ENCODE measurements at regions not wholly inside any gene's neighbourhood (a gene's known extent, or its start where the extent isn't known, plus 50 kb on each side); places are given as distances from the start of the nearest gene placed in this dataset.
"Not testable (repeated sequence)": the region's sequence is repeated elsewhere in the genome, so short reads cannot be mapped to it uniquely, and the experiment has no call there.

DNA sequence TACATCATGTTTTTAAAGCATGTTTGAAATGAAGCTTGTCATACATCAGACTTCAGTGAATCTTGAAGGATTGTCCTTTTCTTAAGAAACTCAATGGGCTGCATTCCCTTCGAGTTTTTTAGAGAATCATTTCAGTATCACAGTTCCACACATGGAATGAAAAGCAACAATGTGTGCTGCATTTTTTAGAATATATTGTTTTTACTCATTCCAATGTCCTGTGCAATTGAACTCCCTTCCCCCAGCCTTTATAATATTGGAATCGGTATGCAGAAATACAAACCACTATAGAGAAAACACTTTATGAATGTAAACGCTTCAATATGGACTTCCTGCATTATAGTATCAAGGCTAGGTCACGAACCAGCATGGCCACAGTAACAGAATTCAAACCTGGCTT is 634.4 kb downstream of the GATA3 start:
- Histone ChIP-seq H3K27me3 (ENCODE audit: control insufficient read depth in 4 of 4, insufficient read depth in 4 of 4, low read length in 3 of 4) (no peaks in the 10 kb centered on the region), H3K36me3 (ENCODE audit: control insufficient read depth in 4 of 4, insufficient read depth in 3 of 4, low read depth in 1 of 4, low read length in 3 of 4) (no peaks in the 10 kb centered on the region), H3K27ac (ENCODE audit: low read depth in 1 of 2, low read length in 2 of 2) (no peak overlapping the region), H3K4me3 (ENCODE audit: low read depth in 1 of 3, low read length in 3 of 3) (no peak overlapping the region), H3K9me3 (ENCODE audit: control insufficient read depth in 4 of 4, low read length in 3 of 4) (no peaks in the 10 kb centered on the region), H3K4me1 (ENCODE audit: control insufficient read depth in 4 of 4, insufficient read depth in 4 of 4, low read length in 3 of 4) (no peaks in the 10 kb centered on the region), H3K9ac (ENCODE audit: low read depth in 1 of 2, low read length in 2 of 2) (no peak overlapping the region)
- no peak for TF ChIP-seq SP1 (IDR thresholded peaks at IDR 0.05)
- TF ChIP-seq, protein P1, sequence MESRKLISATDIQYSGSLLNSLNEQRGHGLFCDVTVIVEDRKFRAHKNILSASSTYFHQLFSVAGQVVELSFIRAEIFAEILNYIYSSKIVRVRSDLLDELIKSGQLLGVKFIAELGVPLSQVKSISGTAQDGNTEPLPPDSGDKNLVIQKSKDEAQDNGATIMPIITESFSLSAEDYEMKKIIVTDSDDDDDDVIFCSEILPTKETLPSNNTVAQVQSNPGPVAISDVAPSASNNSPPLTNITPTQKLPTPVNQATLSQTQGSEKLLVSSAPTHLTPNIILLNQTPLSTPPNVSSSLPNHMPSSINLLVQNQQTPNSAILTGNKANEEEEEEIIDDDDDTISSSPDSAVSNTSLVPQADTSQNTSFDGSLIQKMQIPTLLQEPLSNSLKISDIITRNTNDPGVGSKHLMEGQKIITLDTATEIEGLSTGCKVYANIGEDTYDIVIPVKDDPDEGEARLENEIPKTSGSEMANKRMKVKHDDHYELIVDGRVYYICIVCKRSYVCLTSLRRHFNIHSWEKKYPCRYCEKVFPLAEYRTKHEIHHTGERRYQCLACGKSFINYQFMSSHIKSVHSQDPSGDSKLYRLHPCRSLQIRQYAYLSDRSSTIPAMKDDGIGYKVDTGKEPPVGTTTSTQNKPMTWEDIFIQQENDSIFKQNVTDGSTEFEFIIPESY (IDR thresholded peaks at IDR 0.05), result no peak
- TF ChIP-seq YY1 (IDR thresholded peaks at IDR 0.05), result no peak
- TF ChIP-seq, protein P2, sequence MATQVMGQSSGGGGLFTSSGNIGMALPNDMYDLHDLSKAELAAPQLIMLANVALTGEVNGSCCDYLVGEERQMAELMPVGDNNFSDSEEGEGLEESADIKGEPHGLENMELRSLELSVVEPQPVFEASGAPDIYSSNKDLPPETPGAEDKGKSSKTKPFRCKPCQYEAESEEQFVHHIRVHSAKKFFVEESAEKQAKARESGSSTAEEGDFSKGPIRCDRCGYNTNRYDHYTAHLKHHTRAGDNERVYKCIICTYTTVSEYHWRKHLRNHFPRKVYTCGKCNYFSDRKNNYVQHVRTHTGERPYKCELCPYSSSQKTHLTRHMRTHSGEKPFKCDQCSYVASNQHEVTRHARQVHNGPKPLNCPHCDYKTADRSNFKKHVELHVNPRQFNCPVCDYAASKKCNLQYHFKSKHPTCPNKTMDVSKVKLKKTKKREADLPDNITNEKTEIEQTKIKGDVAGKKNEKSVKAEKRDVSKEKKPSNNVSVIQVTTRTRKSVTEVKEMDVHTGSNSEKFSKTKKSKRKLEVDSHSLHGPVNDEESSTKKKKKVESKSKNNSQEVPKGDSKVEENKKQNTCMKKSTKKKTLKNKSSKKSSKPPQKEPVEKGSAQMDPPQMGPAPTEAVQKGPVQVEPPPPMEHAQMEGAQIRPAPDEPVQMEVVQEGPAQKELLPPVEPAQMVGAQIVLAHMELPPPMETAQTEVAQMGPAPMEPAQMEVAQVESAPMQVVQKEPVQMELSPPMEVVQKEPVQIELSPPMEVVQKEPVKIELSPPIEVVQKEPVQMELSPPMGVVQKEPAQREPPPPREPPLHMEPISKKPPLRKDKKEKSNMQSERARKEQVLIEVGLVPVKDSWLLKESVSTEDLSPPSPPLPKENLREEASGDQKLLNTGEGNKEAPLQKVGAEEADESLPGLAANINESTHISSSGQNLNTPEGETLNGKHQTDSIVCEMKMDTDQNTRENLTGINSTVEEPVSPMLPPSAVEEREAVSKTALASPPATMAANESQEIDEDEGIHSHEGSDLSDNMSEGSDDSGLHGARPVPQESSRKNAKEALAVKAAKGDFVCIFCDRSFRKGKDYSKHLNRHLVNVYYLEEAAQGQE (IDR thresholded peaks at IDR 0.05), result no peak
- no peak for DNase-seq (ENCODE audit: low spot score)
- 64% methylated on average over 4 of the region's 4 CpGs for WGBS

DNA sequence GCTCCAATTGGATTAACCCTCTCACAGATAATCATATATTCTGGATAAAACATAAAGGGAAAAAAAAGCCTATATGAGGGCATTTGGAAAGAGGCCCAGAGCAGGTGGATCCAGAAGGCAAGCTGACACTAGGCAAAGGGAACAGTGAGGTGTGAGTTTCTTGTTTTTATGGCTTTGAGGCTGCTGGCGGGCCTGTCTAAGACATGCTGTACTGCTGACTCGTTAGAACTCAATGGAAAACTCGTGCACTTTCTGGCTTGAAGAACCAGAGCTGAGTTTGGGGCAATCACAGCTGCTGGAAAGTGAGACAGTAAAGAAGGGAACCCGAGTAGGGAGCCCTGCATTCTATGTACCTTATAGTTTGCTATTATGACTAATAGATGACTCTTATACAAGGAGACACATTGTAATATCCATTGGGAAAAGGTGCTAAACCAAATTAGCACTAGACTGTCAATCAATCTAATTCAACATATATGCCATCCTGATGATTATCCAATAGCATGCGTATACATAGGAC is 637.1 kb downstream of the GATA3 start:
- no peak overlapping the region for H3K9ac ChIP-seq (ENCODE audit: low read depth in 1 of 2, low read length in 2 of 2)
- 54% methylated on average over 5 of the region's 5 CpGs for WGBS
- DNase-seq (ENCODE audit: low spot score), result no peak
- H3K4me3 ChIP-seq (ENCODE audit: low read depth in 1 of 3, low read length in 3 of 3), result no peak overlapping the region
- H3K27ac ChIP-seq (ENCODE audit: low read depth in 1 of 2, low read length in 2 of 2), result no peak overlapping the region
- no peaks in the 10 kb centered on the region for H3K36me3 ChIP-seq (ENCODE audit: control insufficient read depth in 4 of 4, insufficient read depth in 3 of 4, low read depth in 1 of 4, low read length in 3 of 4)
- H3K27me3 ChIP-seq (ENCODE audit: control insufficient read depth in 4 of 4, insufficient read depth in 4 of 4, low read length in 3 of 4), result no peaks in the 10 kb centered on the region
- H3K9me3 ChIP-seq (ENCODE audit: control insufficient read depth in 4 of 4, low read length in 3 of 4), result no peaks in the 10 kb centered on the region
- H3K4me1 ChIP-seq (ENCODE audit: control insufficient read depth in 4 of 4, insufficient read depth in 4 of 4, low read length in 3 of 4), result no peaks in the 10 kb centered on the region
- TF ChIP-seq, protein P3, sequence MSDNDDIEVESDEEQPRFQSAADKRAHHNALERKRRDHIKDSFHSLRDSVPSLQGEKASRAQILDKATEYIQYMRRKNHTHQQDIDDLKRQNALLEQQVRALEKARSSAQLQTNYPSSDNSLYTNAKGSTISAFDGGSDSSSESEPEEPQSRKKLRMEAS (IDR thresholded peaks at IDR 0.05), result no peak
- TF ChIP-seq NR2F2 (IDR thresholded peaks at IDR 0.05), result no peak

DNA sequence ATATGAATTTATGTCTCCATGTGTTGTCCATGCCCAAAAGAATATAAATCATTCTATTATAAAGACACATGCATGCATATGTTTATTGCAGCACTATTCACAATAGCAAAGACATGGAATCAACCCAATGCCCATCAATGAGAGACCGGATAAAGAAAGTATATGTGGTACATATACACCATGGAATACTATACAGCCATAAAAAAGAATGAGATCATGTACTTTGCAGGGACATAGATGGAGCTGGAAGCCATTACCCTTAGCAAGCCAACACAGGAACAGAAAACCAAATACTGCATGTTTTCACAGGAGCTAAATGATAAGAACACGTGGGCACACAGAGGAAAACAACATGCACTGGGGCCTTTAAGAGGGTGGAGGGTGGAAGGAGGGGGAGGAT is 639.1 kb downstream of the GATA3 start:
- not testable (repeated sequence) for H3K36me3 ChIP-seq (ENCODE audit: control insufficient read depth in 4 of 4, insufficient read depth in 3 of 4, low read depth in 1 of 4, low read length in 3 of 4); H3K27ac ChIP-seq (ENCODE audit: low read depth in 1 of 2, low read length in 2 of 2); H3K9ac ChIP-seq (ENCODE audit: low read depth in 1 of 2, low read length in 2 of 2); H3K9me3 ChIP-seq (ENCODE audit: control insufficient read depth in 4 of 4, low read length in 3 of 4); DNase-seq (ENCODE audit: low spot score); H3K27me3 ChIP-seq (ENCODE audit: control insufficient read depth in 4 of 4, insufficient read depth in 4 of 4, low read length in 3 of 4); H3K4me1 ChIP-seq (ENCODE audit: control insufficient read depth in 4 of 4, insufficient read depth in 4 of 4, low read length in 3 of 4); H3K4me3 ChIP-seq (ENCODE audit: low read depth in 1 of 3, low read length in 3 of 3)
- 68% methylated on average over 2 of the region's 2 CpGs for WGBS

DNA sequence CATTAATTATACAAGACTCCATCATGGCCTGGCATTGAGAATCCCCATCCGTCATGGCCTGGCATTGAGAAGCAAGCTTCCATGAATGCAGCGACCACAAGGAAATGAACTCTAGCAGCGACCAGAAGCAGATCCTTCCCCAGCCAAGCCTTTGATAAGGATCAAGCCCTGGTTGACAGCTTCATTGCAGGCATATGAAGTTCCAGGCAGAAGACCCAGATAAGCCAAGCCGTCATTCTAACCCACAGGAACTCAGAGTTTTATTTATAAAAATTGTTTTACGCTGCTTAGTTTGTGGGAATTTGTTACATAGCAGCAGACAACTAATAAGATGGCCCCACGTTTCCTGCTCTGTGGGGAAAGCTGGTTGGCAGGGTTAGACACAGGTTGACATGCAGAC is 642.3 kb downstream of the GATA3 start:
- Histone ChIP-seq H3K9me3 (ENCODE audit: control insufficient read depth in 4 of 4, low read length in 3 of 4) (no peaks in the 10 kb centered on the region), H3K4me3 (ENCODE audit: low read depth in 1 of 3, low read length in 3 of 3) (no peak overlapping the region), H3K27ac (ENCODE audit: low read depth in 1 of 2, low read length in 2 of 2) (no peak overlapping the region), H3K4me1 (ENCODE audit: control insufficient read depth in 4 of 4, insufficient read depth in 4 of 4, low read length in 3 of 4) (no peaks in the 10 kb centered on the region), H3K36me3 (ENCODE audit: control insufficient read depth in 4 of 4, insufficient read depth in 3 of 4, low read depth in 1 of 4, low read length in 3 of 4) (no peaks in the 10 kb centered on the region), H3K9ac (ENCODE audit: low read depth in 1 of 2, low read length in 2 of 2) (no peak overlapping the region), H3K27me3 (ENCODE audit: control insufficient read depth in 4 of 4, insufficient read depth in 4 of 4, low read length in 3 of 4) (peaks cover 0 to 3% (median 0%) of the 10 kb centered on the region in 4 donors)
- TF ChIP-seq, protein P4, sequence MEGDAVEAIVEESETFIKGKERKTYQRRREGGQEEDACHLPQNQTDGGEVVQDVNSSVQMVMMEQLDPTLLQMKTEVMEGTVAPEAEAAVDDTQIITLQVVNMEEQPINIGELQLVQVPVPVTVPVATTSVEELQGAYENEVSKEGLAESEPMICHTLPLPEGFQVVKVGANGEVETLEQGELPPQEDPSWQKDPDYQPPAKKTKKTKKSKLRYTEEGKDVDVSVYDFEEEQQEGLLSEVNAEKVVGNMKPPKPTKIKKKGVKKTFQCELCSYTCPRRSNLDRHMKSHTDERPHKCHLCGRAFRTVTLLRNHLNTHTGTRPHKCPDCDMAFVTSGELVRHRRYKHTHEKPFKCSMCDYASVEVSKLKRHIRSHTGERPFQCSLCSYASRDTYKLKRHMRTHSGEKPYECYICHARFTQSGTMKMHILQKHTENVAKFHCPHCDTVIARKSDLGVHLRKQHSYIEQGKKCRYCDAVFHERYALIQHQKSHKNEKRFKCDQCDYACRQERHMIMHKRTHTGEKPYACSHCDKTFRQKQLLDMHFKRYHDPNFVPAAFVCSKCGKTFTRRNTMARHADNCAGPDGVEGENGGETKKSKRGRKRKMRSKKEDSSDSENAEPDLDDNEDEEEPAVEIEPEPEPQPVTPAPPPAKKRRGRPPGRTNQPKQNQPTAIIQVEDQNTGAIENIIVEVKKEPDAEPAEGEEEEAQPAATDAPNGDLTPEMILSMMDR (IDR thresholded peaks at IDR 0.05; ENCODE audit: low read depth, low read length, missing input control), result no peak
- TF ChIP-seq RAD21 (IDR thresholded peaks at IDR 0.05) (no peak), YY1 (IDR thresholded peaks at IDR 0.05) (no peak), TAF1 (conservative IDR thresholded peaks at IDR 0.05) (no peak), GABPA (IDR thresholded peaks at IDR 0.05 in 1 of 2, conservative IDR thresholded peaks at IDR 0.05 in 1 of 2) (no peak), HNF4A (conservative IDR thresholded peaks at IDR 0.05) (no peak)
- TF ChIP-seq, protein P1 (IDR thresholded peaks at IDR 0.05), result no peak
- TF ChIP-seq, protein P5, sequence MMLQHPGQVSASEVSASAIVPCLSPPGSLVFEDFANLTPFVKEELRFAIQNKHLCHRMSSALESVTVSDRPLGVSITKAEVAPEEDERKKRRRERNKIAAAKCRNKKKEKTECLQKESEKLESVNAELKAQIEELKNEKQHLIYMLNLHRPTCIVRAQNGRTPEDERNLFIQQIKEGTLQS (IDR thresholded peaks at IDR 0.05), result no peak
- TF ChIP-seq, protein P3 (IDR thresholded peaks at IDR 0.05), result no peak
- WGBS, result 58% methylated on average over 6 of the region's 6 CpGs
- no peak for DNase-seq (ENCODE audit: low spot score)
